ENCODE measurements at regions not wholly inside any gene's neighbourhood (a gene's known extent, or its start where the extent isn't known, plus 50 kb on each side); places are given as distances from the start of the nearest gene placed in this dataset.

DNA sequence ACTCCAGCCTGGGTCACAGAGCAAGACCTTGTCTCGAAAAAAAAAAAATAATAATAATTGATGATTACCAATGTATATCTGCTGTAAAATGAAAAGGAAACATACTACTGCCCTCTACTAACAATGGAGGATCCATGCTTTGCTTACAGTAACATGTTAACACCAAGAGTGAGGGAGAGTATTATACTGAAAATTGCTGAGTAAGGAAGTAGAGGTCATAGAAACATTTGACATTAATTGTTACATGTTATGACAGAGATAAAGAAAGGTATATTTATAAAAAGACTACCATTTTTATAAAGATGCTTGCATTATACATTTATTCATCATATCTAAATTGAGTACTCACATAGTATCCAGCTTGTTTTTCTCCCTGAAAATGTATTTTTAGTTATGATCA, 1989.8 kb upstream of the TENM3 start:
- no peak overlapping the region for H3K4me3 ChIP-seq (ENCODE audit: low read depth, low read length)
- TF ChIP-seq, protein P1, sequence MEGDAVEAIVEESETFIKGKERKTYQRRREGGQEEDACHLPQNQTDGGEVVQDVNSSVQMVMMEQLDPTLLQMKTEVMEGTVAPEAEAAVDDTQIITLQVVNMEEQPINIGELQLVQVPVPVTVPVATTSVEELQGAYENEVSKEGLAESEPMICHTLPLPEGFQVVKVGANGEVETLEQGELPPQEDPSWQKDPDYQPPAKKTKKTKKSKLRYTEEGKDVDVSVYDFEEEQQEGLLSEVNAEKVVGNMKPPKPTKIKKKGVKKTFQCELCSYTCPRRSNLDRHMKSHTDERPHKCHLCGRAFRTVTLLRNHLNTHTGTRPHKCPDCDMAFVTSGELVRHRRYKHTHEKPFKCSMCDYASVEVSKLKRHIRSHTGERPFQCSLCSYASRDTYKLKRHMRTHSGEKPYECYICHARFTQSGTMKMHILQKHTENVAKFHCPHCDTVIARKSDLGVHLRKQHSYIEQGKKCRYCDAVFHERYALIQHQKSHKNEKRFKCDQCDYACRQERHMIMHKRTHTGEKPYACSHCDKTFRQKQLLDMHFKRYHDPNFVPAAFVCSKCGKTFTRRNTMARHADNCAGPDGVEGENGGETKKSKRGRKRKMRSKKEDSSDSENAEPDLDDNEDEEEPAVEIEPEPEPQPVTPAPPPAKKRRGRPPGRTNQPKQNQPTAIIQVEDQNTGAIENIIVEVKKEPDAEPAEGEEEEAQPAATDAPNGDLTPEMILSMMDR (IDR thresholded peaks at IDR 0.05; ENCODE audit: low read depth, low read length) = no peak
- DNase-seq (ENCODE audit: low read depth, low spot score) = no peak
- in situ Hi-C loops (cut with HindIII; ENCODE audit: low sequenced_read_pairs) = no loop called here

GRCh38 chr4:180261346-180261745, 1981.9 kb upstream of the TENM3 start:
- H3K4me3 ChIP-seq (ENCODE audit: low read depth, low read length) = no peak overlapping the region
- DNase-seq (ENCODE audit: low read depth, low spot score) = no peak
- TF ChIP-seq, protein P1 (IDR thresholded peaks at IDR 0.05; ENCODE audit: low read depth, low read length) = no peak
- in situ Hi-C loops (cut with HindIII; ENCODE audit: low sequenced_read_pairs) = no loop called here

DNA sequence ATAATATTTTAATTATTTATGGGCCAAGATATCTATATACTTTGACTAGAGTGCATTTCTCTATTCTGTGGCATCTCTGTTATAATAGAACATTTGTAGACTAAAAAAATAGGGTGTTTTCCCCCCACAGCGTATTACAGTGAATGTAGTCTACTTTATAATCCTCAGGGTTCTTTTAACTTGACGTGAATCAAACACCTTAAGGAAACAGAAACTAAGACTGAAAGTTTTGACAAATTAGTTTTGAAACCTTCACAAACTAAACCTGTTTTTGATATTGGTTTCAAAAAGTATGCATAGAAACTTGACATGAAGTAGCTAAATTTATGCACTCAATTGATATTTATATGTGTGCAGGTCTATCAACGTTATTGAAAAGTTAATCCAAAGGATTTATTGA, 1963.1 kb upstream of the TENM3 start:
- no peak overlapping the region for H3K4me3 ChIP-seq (ENCODE audit: low read depth, low read length)
- in situ Hi-C loops (cut with HindIII; ENCODE audit: low sequenced_read_pairs) = no loop called here
- TF ChIP-seq, protein P1 (IDR thresholded peaks at IDR 0.05; ENCODE audit: low read depth, low read length) = no peak
- DNase-seq (ENCODE audit: low read depth, low spot score) = no peak

- H3K4me3 ChIP-seq (ENCODE audit: low read depth, low read length) = no peak overlapping the region
- in situ Hi-C loops (cut with HindIII; ENCODE audit: low sequenced_read_pairs) = no loop called here
- TF ChIP-seq, protein P1 (IDR thresholded peaks at IDR 0.05; ENCODE audit: low read depth, low read length) = no peak
- DNase-seq (ENCODE audit: low read depth, low spot score) = no peak
These were observed 1962.4 kb upstream of the TENM3 start for GRCh38 chr4:180280726-180281297.

DNA sequence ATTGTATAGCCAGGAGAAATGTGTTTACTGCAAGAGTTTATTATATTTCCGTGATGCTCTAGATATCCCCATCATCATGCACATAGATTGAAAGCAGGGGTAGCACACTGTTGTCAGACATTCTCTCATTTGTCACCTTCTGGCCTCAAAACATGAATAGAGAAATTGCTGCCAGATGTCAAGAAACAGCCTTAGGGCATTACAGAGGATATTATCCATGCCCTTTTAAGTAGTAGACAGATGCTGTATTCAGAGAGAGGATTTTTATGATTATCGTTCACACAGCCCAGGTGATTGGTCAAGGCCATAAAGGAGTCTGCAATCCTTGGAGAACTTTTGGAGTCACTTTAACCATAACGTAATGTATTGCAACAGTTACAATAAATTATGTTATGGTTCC, 1961.5 kb upstream of the TENM3 start:
- in situ Hi-C loops (cut with HindIII; ENCODE audit: low sequenced_read_pairs) = no loop called here
- DNase-seq (ENCODE audit: low read depth, low spot score) = no peak
- TF ChIP-seq, protein P1 (IDR thresholded peaks at IDR 0.05; ENCODE audit: low read depth, low read length) = no peak
- H3K4me3 ChIP-seq (ENCODE audit: low read depth, low read length) = no peak overlapping the region

DNA sequence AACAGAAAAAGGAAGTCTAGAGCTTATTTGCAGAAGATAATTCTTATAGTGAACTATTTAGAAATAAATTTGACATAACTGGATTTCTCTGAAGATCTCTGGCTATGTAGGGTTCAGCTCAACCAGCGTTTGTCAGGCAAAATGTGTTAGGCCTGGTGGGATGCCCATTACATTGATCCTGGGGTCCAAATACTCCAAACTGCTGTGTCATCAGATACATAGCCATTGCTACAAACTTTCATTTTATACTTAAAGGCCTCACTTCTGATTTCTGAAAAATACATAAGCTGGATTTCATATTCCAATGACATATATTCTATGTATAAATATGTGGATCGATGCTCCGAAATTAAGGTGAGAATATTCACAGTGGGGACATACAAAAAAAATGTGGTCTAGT, 1958.9 kb upstream of the TENM3 start:
- TF ChIP-seq, protein P1 (IDR thresholded peaks at IDR 0.05; ENCODE audit: low read depth, low read length) = no peak
- DNase-seq (ENCODE audit: low read depth, low spot score) = no peak
- in situ Hi-C loops (cut with HindIII; ENCODE audit: low sequenced_read_pairs) = no loop called here
- no peak overlapping the region for H3K4me3 ChIP-seq (ENCODE audit: low read depth, low read length)

DNA sequence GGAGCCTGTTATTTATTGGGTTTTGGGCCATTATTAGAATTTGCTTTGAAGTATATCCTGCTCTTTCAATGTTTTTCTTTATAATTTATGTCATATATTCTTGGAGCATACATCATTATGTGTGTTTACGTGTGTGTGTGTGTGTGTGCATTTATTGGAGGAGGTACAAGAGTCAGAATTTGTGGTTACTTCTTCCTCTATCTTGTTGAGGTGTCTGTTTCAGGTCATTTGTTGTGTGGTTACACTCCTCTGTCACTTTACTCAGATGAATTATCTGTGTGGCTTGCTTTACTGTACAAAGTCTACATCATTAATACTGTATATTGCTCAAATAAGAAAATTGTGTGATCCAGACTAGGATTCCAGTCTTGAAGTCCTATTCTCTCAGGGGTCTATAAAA, 1957.4 kb upstream of the TENM3 start:
- H3K4me3 ChIP-seq (ENCODE audit: low read depth, low read length) = no peak overlapping the region
- in situ Hi-C loops (cut with HindIII; ENCODE audit: low sequenced_read_pairs) = no loop called here
- no peak for DNase-seq (ENCODE audit: low read depth, low spot score)
- TF ChIP-seq, protein P1 (IDR thresholded peaks at IDR 0.05; ENCODE audit: low read depth, low read length) = no peak

Measured in astrocyte of the spinal cord (primary cell).